DMS53 treated with DMSO at 0.1 percent for 48 hours (cell line): ENCODE measurements at regions not wholly inside any gene's neighbourhood (a gene's known extent, or its start where the extent isn't known, plus 50 kb on each side); places are given as distances from the start of the nearest gene placed in this dataset.
A peak's percentile ranks its signal among the peaks of the same experiment; 100 is the strongest.
"Not testable (repeated sequence)": the region's sequence is repeated elsewhere in the genome, so short reads cannot be mapped to it uniquely, and the experiment has no call there.

Experiments used
- DNase-seq: peaks from one replicate; lab custom pipeline; 2025; ENCODE audit not compliant: unreplicated experiment; lab: John Stamatoyannopoulos, UW

DNA sequence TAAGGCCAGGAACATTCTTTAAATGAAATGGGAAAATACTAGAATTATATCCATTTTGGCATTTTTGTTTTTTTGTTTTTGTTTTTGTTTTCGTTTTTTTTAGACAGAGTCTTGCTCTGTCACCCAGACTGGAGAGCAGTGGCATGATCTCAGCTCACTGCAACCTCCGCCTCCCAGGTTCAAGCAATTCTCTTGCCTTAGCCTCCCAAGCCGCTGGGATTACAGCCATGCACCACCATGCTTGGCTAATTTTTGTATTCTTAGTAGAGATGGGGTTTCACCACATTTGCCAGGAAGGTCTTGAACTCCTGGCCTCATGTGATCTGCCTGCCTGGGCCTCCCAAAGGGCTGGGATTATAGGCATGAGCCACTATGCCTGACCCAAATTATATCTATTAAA is 520.7 kb upstream of the RORB start:
- not testable (repeated sequence) for DNase-seq

GRCh38 chr9:73979894-73980264 is 517.3 kb upstream of the RORB start:
- peak; percentile 52 for DNase-seq

DNA sequence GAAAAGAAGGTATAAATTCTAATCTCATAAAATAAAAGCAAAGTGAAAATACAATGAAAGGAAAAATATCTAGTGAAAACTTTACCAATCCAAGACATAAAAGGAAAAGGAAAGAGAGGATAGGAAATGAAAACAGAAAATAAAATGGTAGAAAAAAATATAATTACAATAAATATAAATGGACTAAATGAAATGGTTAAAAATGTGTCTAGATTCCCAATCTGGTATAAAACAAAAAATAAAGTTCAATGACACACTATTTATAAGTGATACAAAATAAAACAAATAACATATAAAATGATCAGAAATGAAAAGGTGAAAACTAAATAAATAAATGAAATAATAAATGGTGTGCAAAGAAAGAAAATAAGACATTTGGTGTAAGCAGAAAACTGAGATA is 516.4 kb upstream of the RORB start:
- DNase-seq, result no peak

- no peak for DNase-seq
Measured at GRCh38 chr9:73981405-73981804, 515.7 kb upstream of the RORB start.

DNA sequence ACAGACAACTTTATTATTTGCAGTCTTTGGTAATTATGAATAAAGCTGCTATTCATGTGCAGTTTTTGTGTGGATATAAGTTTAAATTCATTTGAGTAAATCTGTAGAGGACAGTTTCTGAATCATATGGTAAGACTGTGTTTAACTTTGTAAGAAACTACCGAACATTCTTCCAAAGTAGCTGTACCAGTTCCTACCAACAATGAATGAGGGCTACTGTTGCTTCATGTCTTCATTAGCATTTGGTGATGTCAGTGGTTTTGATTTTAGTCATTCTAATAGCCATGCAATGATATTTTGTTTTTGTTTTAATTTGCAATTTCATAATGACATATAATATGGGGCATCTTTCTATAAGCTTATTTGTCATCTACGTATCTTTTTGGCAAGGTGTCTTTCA is 501.3 kb upstream of the RORB start:
- DNase-seq, result no peak

GRCh38 chr9:73996844-73997243 is 500.3 kb upstream of the RORB start:
- no peak for DNase-seq

GRCh38 chr9:74001382-74001781 is 495.8 kb upstream of the RORB start:
- no peak for DNase-seq

- peak; percentile 4 for DNase-seq
Measured at GRCh38 chr9:74006935-74007334, 490.2 kb upstream of the RORB start.

DNA sequence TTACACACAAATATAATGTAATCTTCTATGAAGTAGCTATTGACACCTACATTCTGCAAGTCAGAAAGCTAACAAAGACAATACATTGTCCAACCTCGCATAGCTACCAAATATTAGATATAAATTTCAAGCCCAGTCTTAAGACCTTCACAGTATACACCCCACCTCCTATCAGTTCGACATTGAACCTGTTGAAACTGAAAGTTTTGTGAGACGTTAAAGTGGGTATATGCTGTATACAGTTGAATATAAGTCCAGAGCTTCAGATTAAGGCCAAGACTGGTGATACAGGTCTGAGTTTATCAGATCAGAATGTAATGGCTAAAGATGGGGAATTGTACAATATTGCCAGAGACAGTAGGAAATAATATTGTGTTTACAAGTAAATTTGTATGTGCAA is 489.3 kb upstream of the RORB start:
- no peak for DNase-seq

DNA sequence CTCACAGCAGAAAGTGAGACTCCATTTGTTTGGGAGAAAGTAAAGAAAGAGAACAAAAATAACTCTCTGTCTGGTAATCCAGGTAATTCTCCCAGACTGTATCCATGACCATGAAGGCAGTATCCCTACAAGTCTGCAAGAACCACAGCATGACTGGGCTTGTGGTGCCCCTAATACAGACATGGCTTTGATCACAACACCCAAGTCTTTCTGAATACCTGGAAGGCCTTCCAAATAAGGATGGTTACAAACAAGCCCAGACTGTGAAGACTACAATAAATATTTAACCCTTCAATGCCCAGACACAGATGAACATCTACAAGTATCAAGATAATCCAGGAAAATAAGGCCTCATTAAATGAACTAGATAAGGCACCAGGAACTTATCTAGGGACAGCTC is 481.1 kb upstream of the RORB start:
- DNase-seq, result no peak

- no peak for DNase-seq
Measured at GRCh38 chr9:74025402-74025925, 471.7 kb upstream of the RORB start.

- no peak for DNase-seq
Measured at GRCh38 chr9:74032421-74032820, 464.7 kb upstream of the RORB start.

- no peak for DNase-seq
Measured at GRCh38 chr9:74035786-74036185, 461.3 kb upstream of the RORB start.

DNA sequence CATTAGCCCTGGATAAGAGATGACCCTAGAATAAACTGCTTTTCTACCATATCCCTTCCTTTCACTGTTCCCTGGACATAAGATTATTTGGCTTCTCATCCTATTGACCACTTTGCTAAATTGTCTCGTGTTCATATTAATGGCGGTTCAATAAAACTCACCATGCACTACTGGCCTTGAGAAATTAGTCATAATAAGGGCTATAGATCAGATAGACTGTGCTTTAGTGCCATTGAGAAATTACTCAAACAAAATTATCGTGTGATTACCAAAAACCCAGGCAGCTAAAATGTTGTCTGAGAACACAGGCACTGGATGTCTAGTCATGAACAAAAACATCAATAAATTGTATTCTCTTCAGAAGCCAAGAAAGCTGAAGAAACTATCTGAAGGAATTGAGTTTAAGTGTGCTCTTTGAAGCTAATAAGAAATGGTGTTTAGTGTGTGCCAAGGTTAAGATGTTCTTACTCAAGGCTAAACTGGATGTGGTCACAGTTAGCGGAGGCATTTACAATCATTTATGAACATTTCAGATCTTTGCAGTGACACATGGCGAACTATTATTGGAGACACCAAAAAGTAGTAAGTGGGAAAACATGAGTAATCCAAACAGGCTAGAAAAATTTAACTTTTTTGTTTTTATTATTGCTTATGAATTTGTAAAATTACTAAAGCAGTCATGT is 460.4 kb upstream of the RORB start:
- no peak for DNase-seq

GRCh38 chr9:74037274-74037673 is 459.9 kb upstream of the RORB start:
- no peak for DNase-seq

GRCh38 chr9:74041588-74041987 is 455.5 kb upstream of the RORB start:
- no peak for DNase-seq

- DNase-seq, result no peak
Measured at GRCh38 chr9:74044844-74045243, 452.3 kb upstream of the RORB start.

DNA sequence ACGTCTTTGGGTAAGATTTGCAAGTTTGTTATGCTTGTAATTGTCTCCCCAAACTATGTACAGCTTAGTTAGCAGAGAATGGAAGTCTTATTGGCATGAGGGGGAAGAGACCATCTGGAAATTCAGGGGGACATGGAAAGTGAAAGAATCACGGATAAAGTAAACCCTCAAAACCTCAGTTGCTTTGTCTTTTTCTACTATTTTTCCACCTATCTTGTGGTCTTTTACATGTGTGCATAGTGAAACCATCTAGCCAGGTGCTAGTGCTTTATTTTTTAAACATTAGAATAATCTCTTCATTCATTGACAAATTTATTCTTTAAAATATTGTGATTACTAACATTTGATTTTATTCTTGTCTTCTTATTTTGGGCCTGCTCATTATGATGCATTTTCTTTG is 441.1 kb upstream of the RORB start:
- DNase-seq, result no peak

DNA sequence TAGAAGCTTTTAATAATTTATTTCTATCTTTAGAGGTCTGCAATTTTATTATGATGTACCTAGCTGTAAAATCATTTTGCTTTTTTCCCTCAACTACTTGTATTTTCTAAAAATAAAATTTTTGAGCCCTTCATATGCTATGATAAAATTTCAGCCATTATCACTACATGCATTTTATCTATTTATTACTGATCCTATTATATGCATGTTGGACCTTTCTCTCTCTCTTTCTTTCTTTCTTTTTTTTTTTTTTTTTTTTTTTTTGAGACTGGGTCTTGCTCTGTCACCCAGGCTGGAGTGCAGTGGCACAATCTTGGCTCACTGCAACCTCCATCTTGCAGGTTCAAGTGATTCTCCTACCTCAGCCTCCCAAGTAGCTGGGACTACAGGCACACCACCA is 440.1 kb upstream of the RORB start:
- not testable (repeated sequence) for DNase-seq

DNA sequence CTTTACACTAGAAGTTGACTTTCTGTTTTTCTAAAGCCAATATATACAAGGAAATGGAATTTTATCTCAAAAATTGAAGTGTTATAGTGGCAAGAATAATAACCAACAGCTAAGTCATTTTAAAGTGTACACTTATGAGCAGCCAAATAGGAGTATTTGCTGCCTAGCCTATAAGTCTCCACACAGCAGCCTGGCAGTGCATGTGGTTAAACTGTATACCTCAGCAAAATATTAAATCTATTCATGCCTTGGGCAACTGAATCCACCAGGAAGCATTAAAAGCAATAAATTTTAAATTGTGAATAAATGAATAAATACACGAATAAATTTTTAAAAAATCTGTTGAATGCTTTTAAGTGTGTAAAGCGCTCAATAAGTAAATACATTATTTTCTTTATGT is 432.4 kb upstream of the RORB start:
- no peak for DNase-seq

GRCh38 chr9:74066128-74066527 is 431.0 kb upstream of the RORB start:
- no peak for DNase-seq

GRCh38 chr9:74066605-74067004 is 430.5 kb upstream of the RORB start:
- no peak for DNase-seq

GRCh38 chr9:74071502-74071901 is 425.6 kb upstream of the RORB start:
- no peak for DNase-seq
